ENCODE measurements at regions not wholly inside any gene's neighbourhood (a gene's known extent, or its start where the extent isn't known, plus 50 kb on each side); places are given as distances from the start of the nearest gene placed in this dataset.

GRCh38 chr18:24611075-24611474 lies 150.6 kb downstream of the HRH4 start:
- Histone ChIP-seq H3K9ac (ENCODE audit: low read depth in 1 of 2, low read length in 2 of 2) (no peak overlapping the region), H3K27ac (ENCODE audit: low read depth in 1 of 2, low read length in 2 of 2) (no peak overlapping the region), H3K27me3 (ENCODE audit: control insufficient read depth in 4 of 4, insufficient read depth in 4 of 4, low read length in 3 of 4) (peaks cover 0 to 3% (median 0%) of the 10 kb centered on the region in 4 donors), H3K4me1 (ENCODE audit: control insufficient read depth in 4 of 4, insufficient read depth in 4 of 4, low read length in 3 of 4) (peaks cover 0 to 1% (median 0%) of the 10 kb centered on the region in 4 donors), H3K9me3 (ENCODE audit: control insufficient read depth in 4 of 4, low read length in 3 of 4) (no peaks in the 10 kb centered on the region), H3K36me3 (ENCODE audit: control insufficient read depth in 4 of 4, insufficient read depth in 3 of 4, low read depth in 1 of 4, low read length in 3 of 4) (no peaks in the 10 kb centered on the region), H3K4me3 (ENCODE audit: low read depth in 1 of 3, low read length in 3 of 3) (no peak overlapping the region)
- DNase-seq (ENCODE audit: low spot score): no peak
- TF ChIP-seq TAF1 (conservative IDR thresholded peaks at IDR 0.05): no peak
- TF ChIP-seq NR2F2 (IDR thresholded peaks at IDR 0.05): no peak
- no peak for TF ChIP-seq EGR1 (IDR thresholded peaks at IDR 0.05; ENCODE audit: low read depth in 2 of 2)
- no peak for TF ChIP-seq RAD21 (IDR thresholded peaks at IDR 0.05)
- no peak for TF ChIP-seq FOXA1 (IDR thresholded peaks at IDR 0.05)
- no peak for TF ChIP-seq JUND (IDR thresholded peaks at IDR 0.05)
- 63% methylated on average over 8 of the region's 8 CpGs for WGBS

- no peaks in the 10 kb centered on the region for H3K36me3 ChIP-seq (ENCODE audit: control insufficient read depth in 4 of 4, insufficient read depth in 3 of 4, low read depth in 1 of 4, low read length in 3 of 4)
- H3K27me3 ChIP-seq (ENCODE audit: control insufficient read depth in 4 of 4, insufficient read depth in 4 of 4, low read length in 3 of 4): no peaks in the 10 kb centered on the region
- no peak for DNase-seq (ENCODE audit: low spot score)
- H3K27ac ChIP-seq (ENCODE audit: low read depth in 1 of 2, low read length in 2 of 2): no peak overlapping the region
- TF ChIP-seq CTCF (IDR thresholded peaks at IDR 0.05; ENCODE audit: low read depth, low read length, missing input control) (no peak), FOXA1 (IDR thresholded peaks at IDR 0.05) (no peak), NR2F2 (IDR thresholded peaks at IDR 0.05) (no peak), RAD21 (IDR thresholded peaks at IDR 0.05) (no peak), HNF4G (IDR thresholded peaks at IDR 0.05) (no peak), FOXA2 (IDR thresholded peaks at IDR 0.05) (no peak), ATF3 (IDR thresholded peaks at IDR 0.05) (no peak), MAX (IDR thresholded peaks at IDR 0.05) (no peak), SP1 (IDR thresholded peaks at IDR 0.05) (no peak), EGR1 (IDR thresholded peaks at IDR 0.05; ENCODE audit: low read depth in 2 of 2) (no peak), GABPA (IDR thresholded peaks at IDR 0.05 in 1 of 2, conservative IDR thresholded peaks at IDR 0.05 in 1 of 2) (no peak), TAF1 (conservative IDR thresholded peaks at IDR 0.05) (no peak), ZBTB33 (IDR thresholded peaks at IDR 0.05) (no peak), HNF4A (conservative IDR thresholded peaks at IDR 0.05) (no peak), YY1 (IDR thresholded peaks at IDR 0.05) (no peak), REST (IDR thresholded peaks at IDR 0.05) (no peak), JUND (IDR thresholded peaks at IDR 0.05) (no peak), RXRA (IDR thresholded peaks at IDR 0.05) (no peak)
- H3K4me1 ChIP-seq (ENCODE audit: control insufficient read depth in 4 of 4, insufficient read depth in 4 of 4, low read length in 3 of 4): no peaks in the 10 kb centered on the region
- WGBS: 74% methylated on average over 3 of the region's 3 CpGs
- H3K9ac ChIP-seq (ENCODE audit: low read depth in 1 of 2, low read length in 2 of 2): no peak overlapping the region
- H3K9me3 ChIP-seq (ENCODE audit: control insufficient read depth in 4 of 4, low read length in 3 of 4): no peaks in the 10 kb centered on the region
- H3K4me3 ChIP-seq (ENCODE audit: low read depth in 1 of 3, low read length in 3 of 3): no peak overlapping the region
These were observed 153.6 kb downstream of the HRH4 start for GRCh38 chr18:24613896-24614640.

Data from liver (tissue), 8 donors.